CD4-positive, alpha-beta T cell treated with Interleukin-4 for 1 hour (primary cell): ENCODE measurements at regions not wholly inside any gene's neighbourhood (a gene's known extent, or its start where the extent isn't known, plus 50 kb on each side); places are given as distances from the start of the nearest gene placed in this dataset.

ENCODE experiments used
- DNase-seq, 2 donors: peaks; one replicate each; pipeline ENCODE4 v3.0.0-alpha.2; 2020 to 2022

- no peak for DNase-seq
Measured at GRCh38 chr9:73566627-73567026, 415.0 kb downstream of the ANXA1 start.

GRCh38 chr9:73573235-73573634, 421.6 kb downstream of the ANXA1 start:
- DNase-seq = no peak

GRCh38 chr9:73575101-73576060, 423.7 kb downstream of the ANXA1 start:
- DNase-seq = no peak

- no peak for DNase-seq
Measured at GRCh38 chr9:73577848-73578247, 426.2 kb downstream of the ANXA1 start.

- no peak for DNase-seq
Measured at GRCh38 chr9:73579823-73580222, 428.2 kb downstream of the ANXA1 start.

- no peak for DNase-seq
Measured at GRCh38 chr9:73583576-73583975, 431.9 kb downstream of the ANXA1 start.

GRCh38 chr9:73595036-73595545, 443.4 kb downstream of the ANXA1 start:
- no peak for DNase-seq

- no peak for DNase-seq
Measured at GRCh38 chr9:73596321-73596720, 444.7 kb downstream of the ANXA1 start.

GRCh38 chr9:73597039-73597438, 445.4 kb downstream of the ANXA1 start:
- DNase-seq = no peak

GRCh38 chr9:73597771-73598170, 446.1 kb downstream of the ANXA1 start:
- DNase-seq = no peak

GRCh38 chr9:73609381-73609780, 457.7 kb downstream of the ANXA1 start:
- no peak for DNase-seq

GRCh38 chr9:73611032-73611431, 459.4 kb downstream of the ANXA1 start:
- DNase-seq = no peak

GRCh38 chr9:73613092-73613701, 461.5 kb downstream of the ANXA1 start:
- no peak for DNase-seq

- no peak for DNase-seq
Measured at GRCh38 chr9:73615557-73615956, 463.9 kb downstream of the ANXA1 start.

- DNase-seq = no peak
Measured at GRCh38 chr9:73617586-73617985, 465.9 kb downstream of the ANXA1 start.

GRCh38 chr9:73640971-73641370, 489.3 kb downstream of the ANXA1 start:
- DNase-seq = no peak

GRCh38 chr9:73643379-73644013, 491.8 kb downstream of the ANXA1 start:
- no peak for DNase-seq

GRCh38 chr9:73647560-73647959, 495.9 kb downstream of the ANXA1 start:
- no peak for DNase-seq

- DNase-seq = no peak
Measured at GRCh38 chr9:73649552-73649951, 497.9 kb downstream of the ANXA1 start.

- DNase-seq = no peak
Measured at GRCh38 chr9:73655363-73655762, 503.7 kb downstream of the ANXA1 start.

- no peak for DNase-seq
Measured at GRCh38 chr9:73655831-73656230, 504.2 kb downstream of the ANXA1 start.

GRCh38 chr9:73665253-73665652, 513.6 kb downstream of the ANXA1 start:
- DNase-seq = no peak

- no peak for DNase-seq
Measured at GRCh38 chr9:73667749-73668148, 516.1 kb downstream of the ANXA1 start.

GRCh38 chr9:73680831-73681230, 529.2 kb downstream of the ANXA1 start:
- DNase-seq = no peak
